SKM-1 (cell line): ENCODE measurements at regions not wholly inside any gene's neighbourhood (a gene's known extent, or its start where the extent isn't known, plus 50 kb on each side); places are given as distances from the start of the nearest gene placed in this dataset.
"Not testable (repeated sequence)": the region's sequence is repeated elsewhere in the genome, so short reads cannot be mapped to it uniquely, and the experiment has no call there.

ENCODE experiments used
- DNase-seq: peaks from one replicate; lab custom pipeline; 2025; ENCODE audit not compliant: unreplicated experiment; lab: John Stamatoyannopoulos, UW

DNA sequence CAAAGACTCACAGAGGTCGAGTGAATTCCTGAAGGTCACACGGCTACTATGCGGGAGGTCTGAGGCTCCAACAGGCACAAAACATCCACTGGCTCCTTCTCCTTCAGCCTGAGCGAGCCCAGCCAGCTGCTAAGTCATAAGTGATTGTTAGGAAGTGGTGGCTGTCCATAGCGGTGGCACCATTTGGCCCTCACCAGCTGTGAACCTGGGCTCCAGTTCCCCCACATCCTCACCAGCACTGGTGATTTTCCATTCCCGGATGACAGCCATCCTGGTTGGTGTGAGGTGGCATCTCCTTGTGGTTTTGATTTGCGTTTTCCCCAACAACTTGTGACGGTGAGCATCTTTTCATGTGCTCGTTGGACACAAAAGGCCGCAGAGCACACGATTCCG, 302.8 kb downstream of the FOXL1 start:
- no peak for DNase-seq

DNA sequence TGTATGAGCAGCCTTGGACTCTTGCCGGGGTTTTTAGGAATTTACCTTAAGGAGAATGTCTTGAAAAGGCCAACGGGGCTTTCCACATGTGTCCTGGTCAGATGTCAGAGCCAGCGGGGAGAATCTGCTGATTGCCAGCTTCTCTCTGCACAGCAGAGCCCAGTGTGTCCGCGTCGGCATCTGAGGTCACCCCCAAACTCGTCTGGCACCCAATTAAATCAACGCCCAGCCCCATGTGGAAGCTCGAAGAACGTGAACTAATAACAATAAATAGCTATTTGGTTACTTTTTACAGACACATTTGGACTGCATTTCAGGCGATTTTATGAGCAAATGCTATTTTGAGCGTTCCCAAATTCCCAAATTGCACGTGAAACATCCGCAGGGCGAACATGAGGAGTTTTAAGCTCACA, 303.5 kb downstream of the FOXL1 start:
- no peak for DNase-seq

DNA sequence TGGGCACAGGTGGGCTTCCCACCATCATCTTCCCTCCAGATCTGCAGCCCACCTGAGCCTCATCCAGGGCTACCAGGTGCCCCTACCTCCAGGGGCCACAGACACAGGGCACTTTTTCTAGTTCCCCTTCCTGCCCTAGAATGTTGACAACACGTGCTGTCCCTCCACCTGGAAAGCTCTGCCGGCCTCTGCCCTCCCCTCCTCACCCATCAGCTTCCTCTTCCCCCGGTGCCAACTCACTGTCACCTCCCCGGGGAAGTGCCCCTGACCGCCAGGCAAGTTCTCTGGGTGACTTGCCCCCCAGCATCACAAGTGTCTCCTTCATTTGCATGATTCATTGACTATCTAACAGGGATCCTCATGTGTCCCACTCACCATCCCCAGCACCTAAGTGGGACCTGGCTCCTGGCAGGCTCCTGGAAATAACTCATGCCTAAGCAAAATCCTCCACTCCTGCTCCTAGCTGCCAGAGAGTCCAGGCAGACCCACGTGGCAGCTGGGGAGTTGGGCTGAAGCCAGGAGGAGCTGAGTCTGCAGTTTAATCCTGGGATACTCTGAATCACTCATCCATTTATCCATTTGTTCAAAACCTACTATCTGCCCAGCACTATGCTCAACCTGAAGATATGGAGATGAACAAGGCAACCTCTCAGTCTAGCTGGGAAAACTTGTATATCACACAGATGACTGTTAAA, 304.4 kb downstream of the FOXL1 start:
- DNase-seq, result no peak

DNA sequence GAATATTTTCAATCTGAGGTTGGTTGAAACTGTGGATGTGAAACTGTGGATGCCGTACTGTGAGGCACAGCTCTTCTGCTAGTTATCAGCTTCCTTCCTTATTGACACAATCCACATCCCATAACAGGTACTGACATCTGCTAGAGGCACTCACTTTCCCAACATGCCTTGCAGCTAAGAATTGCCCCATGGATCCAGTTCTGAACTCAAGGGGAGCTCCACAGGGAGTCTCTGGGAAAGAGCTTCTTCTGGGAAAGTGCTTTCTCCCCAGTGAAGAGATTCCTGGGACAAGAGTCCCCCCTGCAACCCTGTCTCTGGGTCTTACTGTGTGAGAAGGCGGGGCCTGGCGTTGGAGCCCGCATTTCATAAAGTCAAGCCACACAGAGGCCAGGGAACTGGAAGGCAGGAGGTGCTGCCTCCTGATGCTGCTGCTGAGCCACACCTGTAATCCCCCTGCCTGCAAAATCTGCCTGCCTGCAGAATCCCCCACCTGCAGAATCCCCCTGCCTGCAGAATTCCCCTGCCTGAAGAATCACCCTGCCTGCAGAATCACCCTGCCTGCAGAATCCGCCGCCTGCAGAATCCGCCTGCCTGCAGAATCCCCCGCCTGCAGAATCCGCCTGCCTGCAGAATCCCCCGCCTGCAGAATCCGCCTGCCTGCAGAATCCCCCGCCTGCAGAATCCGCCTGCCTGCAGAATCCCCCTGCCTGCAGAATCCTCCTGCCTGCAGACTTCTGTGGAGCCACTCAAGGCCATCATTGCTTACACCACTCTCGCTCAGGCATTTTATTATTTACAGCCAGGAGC, 305.4 kb downstream of the FOXL1 start:
- no peak for DNase-seq

GRCh38 chr16:86884390-86884650, 306.0 kb downstream of the FOXL1 start:
- DNase-seq, result no peak

DNA sequence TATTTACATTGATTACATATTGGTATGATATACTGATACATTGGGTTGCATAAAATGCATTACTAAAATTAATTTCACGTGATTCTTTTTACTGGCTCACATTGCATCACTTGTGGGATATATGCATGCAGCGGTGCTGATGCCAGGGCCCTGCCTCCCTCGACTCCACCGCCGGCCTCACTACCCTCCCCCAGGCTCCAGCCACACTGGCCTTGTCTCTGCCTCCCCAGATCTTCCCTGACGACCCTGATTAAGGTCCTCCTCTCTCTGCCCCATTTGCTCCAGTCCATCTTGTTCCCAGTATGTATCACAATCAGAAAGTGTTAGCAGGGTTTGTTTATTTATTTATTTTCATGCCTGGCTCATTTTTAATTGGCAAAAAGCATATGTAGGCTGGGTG, 306.8 kb downstream of the FOXL1 start:
- DNase-seq, result no peak

- no peak for DNase-seq
Measured at GRCh38 chr16:86886651-86887050, 308.3 kb downstream of the FOXL1 start.

DNA sequence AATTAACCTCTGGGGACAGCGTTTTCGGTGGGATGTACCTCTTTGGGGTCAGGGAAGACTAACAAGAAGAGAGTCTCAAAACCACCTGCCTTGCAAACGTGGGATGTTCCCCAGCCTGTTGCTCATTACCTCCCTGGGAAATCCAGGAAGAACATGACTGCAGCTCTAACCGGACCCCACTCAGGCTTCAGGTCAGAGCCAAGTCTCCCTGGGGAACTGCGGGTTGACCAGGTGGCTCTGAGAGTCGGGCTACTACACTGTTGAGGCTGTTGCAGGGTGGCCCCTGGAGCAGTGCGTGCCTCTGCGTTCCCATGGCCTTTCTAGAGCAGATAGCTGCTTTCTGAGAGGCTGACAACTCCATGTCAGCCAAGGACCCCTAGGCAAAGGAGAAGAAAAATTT, 309.1 kb downstream of the FOXL1 start:
- no peak for DNase-seq

DNA sequence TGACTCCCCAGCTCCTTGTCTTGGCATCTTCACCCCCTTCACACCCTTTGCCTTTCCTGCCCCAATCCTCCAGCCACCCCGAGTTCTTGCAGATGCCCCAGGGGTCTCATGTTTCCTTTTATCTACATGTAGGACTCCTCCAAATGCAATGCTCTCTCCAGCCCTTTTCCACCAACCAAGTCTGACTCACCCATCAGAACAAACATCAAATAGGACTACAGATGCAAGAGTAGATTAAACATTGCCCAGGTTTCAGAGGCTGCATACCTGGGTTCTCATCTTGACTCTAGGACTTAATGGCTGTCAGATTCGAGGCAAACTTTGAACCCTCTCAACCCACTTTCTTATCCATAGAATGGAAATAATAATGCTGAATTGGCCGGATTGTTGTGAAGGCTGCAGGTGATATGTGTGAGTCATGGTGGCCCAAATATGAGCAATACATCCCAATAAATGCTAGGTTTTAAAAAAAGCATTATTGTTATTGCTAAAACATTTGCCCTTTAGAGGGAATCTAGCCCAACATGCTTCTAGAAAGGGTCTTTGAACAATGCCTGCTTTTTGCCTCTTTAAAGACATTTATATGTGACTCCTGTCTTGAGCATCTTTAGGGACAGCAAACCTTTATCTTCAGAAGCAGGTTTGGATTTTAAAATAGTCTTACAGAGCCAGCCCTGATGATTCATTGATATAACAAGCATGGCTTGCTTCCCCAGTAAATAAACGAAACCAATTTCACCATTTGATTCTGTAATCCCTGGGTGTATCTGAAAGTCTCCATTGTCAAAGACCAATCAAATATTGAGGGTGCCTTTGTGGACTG, 310.1 kb downstream of the FOXL1 start:
- DNase-seq, result no peak

DNA sequence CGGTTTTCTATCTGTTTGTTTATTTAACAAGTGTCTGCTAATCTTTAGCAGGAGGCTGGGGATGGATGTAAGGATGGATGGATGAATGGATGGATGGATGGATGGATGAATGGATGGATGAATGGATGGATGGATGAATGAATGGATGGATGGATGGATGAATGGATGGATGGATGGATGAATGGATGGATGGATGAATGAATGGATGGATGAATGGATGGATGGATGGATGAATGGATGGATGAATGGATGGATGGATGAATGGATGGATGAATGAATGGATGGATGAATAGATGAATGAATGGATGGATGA, 310.7 kb downstream of the FOXL1 start:
- not testable (repeated sequence) for DNase-seq

DNA sequence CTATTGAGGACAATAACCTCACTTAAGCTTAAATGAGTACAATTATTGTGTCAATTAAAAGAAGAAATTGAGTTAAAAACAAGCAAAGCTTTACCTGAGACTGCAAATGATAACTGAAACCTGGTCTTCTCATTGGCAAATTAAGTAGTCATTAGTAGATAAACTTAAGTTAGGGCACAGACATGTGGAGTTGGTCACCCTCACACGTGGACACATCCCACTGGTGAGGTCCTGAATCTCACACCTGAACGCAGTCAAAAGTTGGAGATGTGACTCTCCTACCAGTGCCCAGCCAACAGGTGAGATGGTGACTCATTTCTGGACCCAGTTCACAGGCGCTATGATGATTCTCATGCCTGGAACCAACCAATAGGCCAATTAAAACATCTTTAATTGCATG, 311.6 kb downstream of the FOXL1 start:
- DNase-seq, result no peak

DNA sequence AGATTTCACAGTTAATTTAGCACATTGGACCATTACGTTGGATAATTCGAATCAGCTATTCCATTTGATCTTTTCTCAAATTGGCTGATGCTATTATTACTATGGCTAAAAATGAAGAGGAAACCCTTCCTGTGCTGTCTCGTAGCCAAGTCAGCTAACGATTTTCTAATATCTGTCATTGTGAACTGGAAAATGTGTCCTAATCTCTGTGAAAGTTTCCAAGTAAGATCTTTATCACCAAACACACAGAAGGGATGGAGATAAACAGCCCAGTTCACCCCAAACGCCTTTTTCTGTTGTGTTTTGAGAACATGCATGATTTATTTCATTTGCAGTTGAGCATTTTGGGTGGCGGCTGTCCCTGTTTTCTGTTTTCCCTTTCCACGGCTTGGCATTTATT, 312.8 kb downstream of the FOXL1 start:
- no peak for DNase-seq

GRCh38 chr16:86891631-86892030, 313.3 kb downstream of the FOXL1 start:
- DNase-seq, result no peak

DNA sequence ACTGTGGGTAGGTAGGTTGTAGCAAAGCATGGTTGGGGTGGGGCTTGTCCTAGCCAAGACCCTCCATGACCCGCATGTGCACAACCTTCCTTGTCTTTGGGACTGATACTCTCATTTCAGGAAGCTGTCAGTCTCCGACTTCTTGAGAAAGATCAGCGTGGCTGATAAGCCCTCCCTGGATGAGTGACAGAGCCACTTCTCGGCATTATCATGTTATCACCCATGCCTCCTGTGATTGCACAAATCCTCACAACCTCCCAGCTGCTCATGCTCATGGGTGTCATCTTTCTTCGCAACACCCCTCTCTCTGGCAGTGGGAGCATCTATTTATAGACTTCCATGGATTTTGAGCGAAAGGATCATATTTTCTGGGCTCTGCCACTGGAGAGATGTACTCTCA, 314.2 kb downstream of the FOXL1 start:
- no peak for DNase-seq

DNA sequence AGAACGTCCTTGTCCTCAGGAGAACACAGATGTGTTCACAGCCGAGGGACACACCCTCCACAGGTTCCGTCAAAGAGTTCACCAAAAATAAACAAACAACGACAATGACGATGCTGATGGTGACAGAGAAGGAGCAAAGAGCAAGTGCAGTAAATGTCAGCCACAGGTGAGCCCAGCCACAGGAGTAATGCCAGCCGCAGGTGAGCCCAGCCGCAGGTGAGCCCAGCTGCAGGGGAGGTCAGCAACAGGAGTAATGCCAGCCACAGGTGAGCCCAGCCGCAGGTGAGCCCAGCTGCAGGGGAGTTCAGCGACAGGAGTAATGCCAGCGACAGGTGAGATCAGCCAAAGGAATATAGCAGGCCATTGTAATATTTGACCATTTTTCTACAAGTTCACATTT, 315.2 kb downstream of the FOXL1 start:
- no peak for DNase-seq

- DNase-seq, result no peak
Measured at GRCh38 chr16:86894029-86894567, 315.7 kb downstream of the FOXL1 start.

GRCh38 chr16:86894925-86895324, 316.6 kb downstream of the FOXL1 start:
- no peak for DNase-seq

GRCh38 chr16:86895606-86896005, 317.3 kb downstream of the FOXL1 start:
- no peak for DNase-seq

DNA sequence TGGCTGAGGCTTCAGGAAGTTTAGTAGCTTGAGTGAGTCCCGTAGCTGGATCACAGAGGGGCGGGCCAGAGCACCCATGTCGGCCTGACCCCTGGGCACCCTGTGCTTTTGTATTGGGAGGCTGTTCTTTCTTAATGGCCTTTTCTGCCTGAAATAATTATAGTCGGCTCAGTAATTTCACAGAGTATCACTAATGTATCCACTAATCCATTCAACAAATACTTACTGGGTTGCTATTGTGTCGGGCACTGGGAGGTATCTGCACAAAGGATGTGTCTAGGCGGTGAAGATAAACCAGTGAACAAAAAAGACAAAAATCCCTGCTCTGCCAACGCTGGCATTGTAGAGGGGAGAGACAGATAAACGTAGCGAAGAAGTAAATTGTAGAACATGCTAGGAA, 318.6 kb downstream of the FOXL1 start:
- DNase-seq, result no peak

DNA sequence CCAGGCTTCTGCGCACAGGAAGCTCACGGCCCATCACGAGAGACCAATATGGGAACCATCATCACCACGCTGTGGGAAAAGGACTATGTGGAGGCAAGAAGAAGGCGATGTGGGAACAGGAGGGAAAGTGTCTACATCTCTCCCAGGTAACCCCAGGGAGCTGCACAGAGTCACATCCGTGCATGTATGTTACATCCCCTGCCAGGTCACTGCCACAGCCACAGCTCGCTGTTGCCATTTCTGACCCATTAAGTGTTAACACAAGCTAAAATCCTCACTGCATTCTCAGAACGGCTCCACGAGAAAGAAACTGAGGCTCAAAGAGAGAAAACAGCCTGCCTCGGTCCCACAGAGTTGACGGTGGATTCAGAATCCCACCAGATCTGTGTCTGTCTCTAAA, 319.1 kb downstream of the FOXL1 start:
- DNase-seq, result no peak

GRCh38 chr16:86898386-86898785, 320.0 kb downstream of the FOXL1 start:
- DNase-seq, result no peak

- no peak for DNase-seq
Measured at GRCh38 chr16:86899151-86899550, 320.8 kb downstream of the FOXL1 start.
